ENCODE measurements at regions not wholly inside any gene's neighbourhood (a gene's known extent, or its start where the extent isn't known, plus 50 kb on each side); places are given as distances from the start of the nearest gene placed in this dataset.

GRCh38 chr22:48803948-48804810, 1023.5 kb downstream of the BRD1 start:
- no peak overlapping the region for H3K4me3 ChIP-seq (ENCODE audit: insufficient read depth, low read length, poor library complexity, severe bottlenecking)
- no peaks in the 10 kb centered on the region for H4K20me1 ChIP-seq (ENCODE audit: low read depth, low read length)
- TF ChIP-seq EZH2phosphoT487 (conservative IDR thresholded peaks at IDR 0.05; ENCODE audit: low read length) (no peak), CTCF (IDR thresholded peaks at IDR 0.05; ENCODE audit: insufficient read depth, low read length, poor library complexity, severe bottlenecking) (no peak)
- no peak overlapping the region for H2AFZ ChIP-seq (ENCODE audit: low read depth, low read length, severe bottlenecking)
- no peak overlapping the region for H3K9ac ChIP-seq (ENCODE audit: low read length)
- no peaks in the 10 kb centered on the region for H3K9me2 ChIP-seq (replicated peaks; ENCODE audit: insufficient read depth, low read length)
- H3K79me2 ChIP-seq (ENCODE audit: insufficient read depth, low read length) = no peaks in the 10 kb centered on the region
- H3K27ac ChIP-seq (ENCODE audit: low read depth, low read length) = no peak overlapping the region
- no peaks in the 10 kb centered on the region for H3K36me3 ChIP-seq (ENCODE audit: low read length)
- H3F3A ChIP-seq (ENCODE audit: insufficient read depth) = no peaks in the 10 kb centered on the region
- H3K27me3 ChIP-seq (ENCODE audit: low read length) = no peaks in the 10 kb centered on the region
- H3K9me3 ChIP-seq (ENCODE audit: insufficient read depth, low read length) = no peaks in the 10 kb centered on the region
- H3K4me2 ChIP-seq (ENCODE audit: low read depth, low read length, poor library complexity, severe bottlenecking) = no peak overlapping the region

- Histone ChIP-seq H3K4me3 (ENCODE audit: insufficient read depth, low read length, poor library complexity, severe bottlenecking) (no peak overlapping the region), H2AFZ (ENCODE audit: low read depth, low read length, severe bottlenecking) (no peak overlapping the region), H3K27ac (ENCODE audit: low read depth, low read length) (no peak overlapping the region), H3K36me3 (ENCODE audit: low read length) (no peaks in the 10 kb centered on the region), H3K9ac (ENCODE audit: low read length) (no peak overlapping the region), H3K9me3 (ENCODE audit: insufficient read depth, low read length) (no peaks in the 10 kb centered on the region), H3K79me2 (ENCODE audit: insufficient read depth, low read length) (no peaks in the 10 kb centered on the region), H4K20me1 (ENCODE audit: low read depth, low read length) (no peaks in the 10 kb centered on the region), H3K27me3 (ENCODE audit: low read length) (no peaks in the 10 kb centered on the region), H3F3A (ENCODE audit: insufficient read depth) (no peaks in the 10 kb centered on the region), H3K9me2 (replicated peaks; ENCODE audit: insufficient read depth, low read length) (no peaks in the 10 kb centered on the region), H3K4me2 (ENCODE audit: low read depth, low read length, poor library complexity, severe bottlenecking) (no peak overlapping the region)
- TF ChIP-seq EZH2phosphoT487 (conservative IDR thresholded peaks at IDR 0.05; ENCODE audit: low read length) = no peak
- no peak for TF ChIP-seq CTCF (IDR thresholded peaks at IDR 0.05; ENCODE audit: insufficient read depth, low read length, poor library complexity, severe bottlenecking)
Measured at GRCh38 chr22:48803171-48803947, 1024.3 kb downstream of the BRD1 start.

GRCh38 chr22:48802576-48802975, 1025.1 kb downstream of the BRD1 start:
- Histone ChIP-seq H2AFZ (ENCODE audit: low read depth, low read length, severe bottlenecking) (no peak overlapping the region), H4K20me1 (ENCODE audit: low read depth, low read length) (no peaks in the 10 kb centered on the region), H3K4me2 (ENCODE audit: low read depth, low read length, poor library complexity, severe bottlenecking) (no peak overlapping the region), H3K9ac (ENCODE audit: low read length) (no peak overlapping the region), H3K36me3 (ENCODE audit: low read length) (no peaks in the 10 kb centered on the region), H3K27me3 (ENCODE audit: low read length) (no peaks in the 10 kb centered on the region), H3K27ac (ENCODE audit: low read depth, low read length) (no peak overlapping the region), H3K9me2 (replicated peaks; ENCODE audit: insufficient read depth, low read length) (no peaks in the 10 kb centered on the region), H3F3A (ENCODE audit: insufficient read depth) (no peaks in the 10 kb centered on the region), H3K4me3 (ENCODE audit: insufficient read depth, low read length, poor library complexity, severe bottlenecking) (no peak overlapping the region), H3K9me3 (ENCODE audit: insufficient read depth, low read length) (no peaks in the 10 kb centered on the region), H3K79me2 (ENCODE audit: insufficient read depth, low read length) (no peaks in the 10 kb centered on the region)
- TF ChIP-seq EZH2phosphoT487 (conservative IDR thresholded peaks at IDR 0.05; ENCODE audit: low read length) = no peak
- TF ChIP-seq CTCF (IDR thresholded peaks at IDR 0.05; ENCODE audit: insufficient read depth, low read length, poor library complexity, severe bottlenecking) = no peak
